ENCODE measurements at regions not wholly inside any gene's neighbourhood (a gene's known extent, or its start where the extent isn't known, plus 50 kb on each side); places are given as distances from the start of the nearest gene placed in this dataset.

- H3K4me3 Mint-ChIP-seq (ENCODE audit: unreplicated experiment) = no peak overlapping the region
- no peak overlapping the region for H3K4me3 ChIP-seq (ENCODE audit: low read depth, low read length)
- peaks cover 2% of the 10 kb centered on the region for H3K27me3 ChIP-seq (replicated peaks; ENCODE audit: control insufficient read depth, insufficient read depth, low read length)
- H3K27me3 Mint-ChIP-seq (ENCODE audit: insufficient read depth, unreplicated experiment) = peaks cover 19% of the 10 kb centered on the region
- H3K9me3 ChIP-seq = no peaks in the 10 kb centered on the region
- no peaks in the 10 kb centered on the region for H3K4me1 ChIP-seq
- intact Hi-C loops (cut with micrococcal nuclease; ENCODE audit: unreplicated experiment) = no loop called here
- no peaks in the 10 kb centered on the region for H3K36me3 Mint-ChIP-seq (ENCODE audit: insufficient read depth, unreplicated experiment)
- no peak overlapping the region for H3K27ac Mint-ChIP-seq (ENCODE audit: unreplicated experiment)
- CTCF ChIA-PET = no interaction called here
- POLR2A ChIA-PET = no interaction called here
- no peak for DNase-seq
- no peaks in the 10 kb centered on the region for H3K4me1 Mint-ChIP-seq (ENCODE audit: low read depth, unreplicated experiment)
- BruUV-seq (replicated peaks) = no TSS peak
- no peaks in the 10 kb centered on the region for H3K36me3 ChIP-seq (ENCODE audit: control insufficient read depth, insufficient read depth, low read length)
- H3K9me3 Mint-ChIP-seq (ENCODE audit: unreplicated experiment) = no peaks in the 10 kb centered on the region
- no peak for TF ChIP-seq CTCF (IDR thresholded peaks at IDR 0.05; ENCODE audit: insufficient read depth in 1 of 2, low read depth in 1 of 2, low read length in 1 of 2, severe bottlenecking in 1 of 2, unreplicated experiment in 1 of 2)
These were observed 112.0 kb upstream of the INHBA start for GRCh38 chr7:41814888-41815287.

DNA sequence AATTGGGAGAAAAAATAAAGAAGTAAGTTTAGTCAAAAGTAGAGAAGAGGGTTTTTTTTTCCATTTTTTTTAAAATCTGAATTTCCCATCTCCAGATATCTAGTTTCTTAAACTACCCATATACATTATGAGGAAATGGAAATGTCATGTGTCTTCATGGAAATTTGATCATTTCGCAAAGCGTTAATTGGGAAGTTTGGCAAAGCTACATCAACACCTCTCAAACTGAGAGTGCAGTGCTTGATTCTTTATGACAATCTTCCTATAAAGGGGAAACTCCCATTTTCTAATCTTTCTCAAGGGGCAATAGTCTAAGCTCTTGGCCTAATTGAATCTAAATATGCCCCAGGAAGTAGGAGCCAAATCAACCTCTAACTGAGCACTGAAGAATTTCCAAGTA is 110.4 kb upstream of the INHBA start:
- Histone ChIP-seq H3K4me3 (ENCODE audit: low read depth, low read length) (no peak overlapping the region), H3K9me3 (no peaks in the 10 kb centered on the region), H3K4me1 (no peaks in the 10 kb centered on the region), H3K36me3 (ENCODE audit: control insufficient read depth, insufficient read depth, low read length) (no peaks in the 10 kb centered on the region), H3K27me3 (replicated peaks; ENCODE audit: control insufficient read depth, insufficient read depth, low read length) (peaks cover 2% of the 10 kb centered on the region)
- Mint-ChIP-seq H3K4me3 (ENCODE audit: unreplicated experiment) (no peak overlapping the region), H3K36me3 (ENCODE audit: insufficient read depth, unreplicated experiment) (no peaks in the 10 kb centered on the region), H3K9me3 (ENCODE audit: unreplicated experiment) (no peaks in the 10 kb centered on the region), H3K4me1 (ENCODE audit: low read depth, unreplicated experiment) (no peaks in the 10 kb centered on the region), H3K27me3 (ENCODE audit: insufficient read depth, unreplicated experiment) (peaks cover 16% of the 10 kb centered on the region), H3K27ac (ENCODE audit: unreplicated experiment) (no peak overlapping the region)
- intact Hi-C loops (cut with micrococcal nuclease; ENCODE audit: unreplicated experiment) = no loop called here
- TF ChIP-seq CTCF (IDR thresholded peaks at IDR 0.05; ENCODE audit: insufficient read depth in 1 of 2, low read depth in 1 of 2, low read length in 1 of 2, severe bottlenecking in 1 of 2, unreplicated experiment in 1 of 2) = no peak
- POLR2A ChIA-PET = no interaction called here
- no TSS peak for BruUV-seq (replicated peaks)
- CTCF ChIA-PET = no interaction called here
- DNase-seq = no peak

DNA sequence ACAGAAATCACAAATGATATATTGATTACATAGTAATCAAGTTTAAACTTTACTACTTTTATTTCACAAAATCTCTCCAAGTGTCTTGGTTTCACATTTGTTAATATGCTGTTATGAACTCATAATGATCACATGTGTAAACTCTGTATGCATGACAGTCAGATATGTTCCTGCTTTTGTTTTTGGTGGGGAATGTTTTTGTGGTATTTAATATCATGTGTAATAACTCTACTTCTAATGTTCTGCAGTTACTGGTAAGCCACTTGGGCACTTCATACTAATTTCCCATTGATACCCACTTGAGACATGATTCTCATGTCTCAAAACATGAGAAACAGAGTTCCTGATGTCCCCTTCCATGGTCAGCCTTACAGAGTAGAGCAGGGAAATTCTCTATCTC is 109.1 kb upstream of the INHBA start:
- Histone ChIP-seq H3K36me3 (ENCODE audit: control insufficient read depth, insufficient read depth, low read length) (no peaks in the 10 kb centered on the region), H3K4me1 (no peaks in the 10 kb centered on the region), H3K27me3 (replicated peaks; ENCODE audit: control insufficient read depth, insufficient read depth, low read length) (peaks cover 2% of the 10 kb centered on the region), H3K4me3 (ENCODE audit: low read depth, low read length) (no peak overlapping the region), H3K9me3 (no peaks in the 10 kb centered on the region)
- Mint-ChIP-seq H3K36me3 (ENCODE audit: insufficient read depth, unreplicated experiment) (no peaks in the 10 kb centered on the region), H3K27ac (ENCODE audit: unreplicated experiment) (no peak overlapping the region), H3K27me3 (ENCODE audit: insufficient read depth, unreplicated experiment) (peaks cover 21% of the 10 kb centered on the region), H3K4me3 (ENCODE audit: unreplicated experiment) (no peak overlapping the region), H3K4me1 (ENCODE audit: low read depth, unreplicated experiment) (no peaks in the 10 kb centered on the region), H3K9me3 (ENCODE audit: unreplicated experiment) (no peaks in the 10 kb centered on the region)
- BruUV-seq (replicated peaks) = no TSS peak
- no peak for DNase-seq
- intact Hi-C loops (cut with micrococcal nuclease; ENCODE audit: unreplicated experiment) = no loop called here
- ChIA-PET POLR2A (no interaction called here), CTCF (no interaction called here)
- TF ChIP-seq CTCF (IDR thresholded peaks at IDR 0.05; ENCODE audit: insufficient read depth in 1 of 2, low read depth in 1 of 2, low read length in 1 of 2, severe bottlenecking in 1 of 2, unreplicated experiment in 1 of 2) = no peak
